ENCODE measurements at regions not wholly inside any gene's neighbourhood (a gene's known extent, or its start where the extent isn't known, plus 50 kb on each side); places are given as distances from the start of the nearest gene placed in this dataset.

- ChIA-PET CTCF (no interaction called here), RAD21 (ENCODE audit: low non-redundant PET in 1 of 2, low total read pairs in 2 of 2, uncharacterized antibody in 2 of 2, unreplicated experiment in 2 of 2) (no interaction called here), POLR2A (no interaction called here)
- TF ChIP-seq ELF1 (IDR thresholded peaks at IDR 0.05; ENCODE audit: borderline replicate concordance, low read depth) (no peak), MAX (IDR thresholded peaks at IDR 0.05) (no peak), SP1 (IDR thresholded peaks at IDR 0.05; ENCODE audit: low read depth) (no peak), REST (IDR thresholded peaks at IDR 0.05; ENCODE audit: low read depth) (no peak), SIN3A (IDR thresholded peaks at IDR 0.05; ENCODE audit: low read depth) (no peak), CEBPB (IDR thresholded peaks at IDR 0.05; ENCODE audit: low read depth) (no peak), ATF3 (IDR thresholded peaks at IDR 0.05) (no peak), ZNF274 (IDR thresholded peaks at IDR 0.05; ENCODE audit: low read depth, low read length) (no peak), POLR2AphosphoS5 (IDR thresholded peaks at IDR 0.05; ENCODE audit: low read depth, low read length) (no peak), EGR1 (IDR thresholded peaks at IDR 0.05; ENCODE audit: low read depth) (no peak)
- H3K4me1 ChIP-seq (ENCODE audit: control insufficient read depth in 1 of 2, insufficient read depth in 2 of 2, low read length in 2 of 2), result no peaks in the 10 kb centered on the region
- no TSS peak for BruUV-seq (replicated peaks)
- no peaks in the 10 kb centered on the region for H3K27me3 ChIP-seq (ENCODE audit: insufficient read depth, low read length)
- no peaks in the 10 kb centered on the region for H3K9me2 ChIP-seq (ENCODE audit: insufficient read depth)
- ATAC-seq (no peak), DNase-seq (ENCODE audit: low read depth, low spot score) (no peak)
- H3K4me3 ChIP-seq (replicated peaks in 1 of 2; ENCODE audit: low read depth in 1 of 2, low read length in 2 of 2), result no peak overlapping the region
- H3K4me2 ChIP-seq (ENCODE audit: low read length), result no peak overlapping the region
- no peak overlapping the region for H3K27ac ChIP-seq (ENCODE audit: low read depth, low read length)
- no peaks in the 10 kb centered on the region for H3K79me2 ChIP-seq (ENCODE audit: insufficient read depth, low read length)
- H4K20me1 ChIP-seq (ENCODE audit: insufficient read depth), result no peaks in the 10 kb centered on the region
- H2AFZ ChIP-seq (ENCODE audit: low read depth, low read length, poor library complexity, severe bottlenecking), result no peak overlapping the region
- H3K9me3 ChIP-seq (ENCODE audit: control insufficient read depth in 1 of 2, insufficient read depth in 1 of 2, low read depth in 1 of 2, low read length in 2 of 2), result no peaks in the 10 kb centered on the region
- no peaks in the 10 kb centered on the region for H3K36me3 ChIP-seq (ENCODE audit: control insufficient read depth in 1 of 2, insufficient read depth in 2 of 2, low read length in 2 of 2)
- no peak overlapping the region for H3K9ac ChIP-seq (ENCODE audit: low read length)
- intact Hi-C loops (cut with micrococcal nuclease), result no loop called here
Measured at GRCh38 chr13:22422712-22423111, 751.8 kb downstream of the FGF9 start.

All from HCT116 (cell line).